H9 (cell line): ENCODE measurements at regions not wholly inside any gene's neighbourhood (a gene's known extent, or its start where the extent isn't known, plus 50 kb on each side); places are given as distances from the start of the nearest gene placed in this dataset.

ENCODE experiments used
- DNase-seq: peaks from one replicate; pipeline ENCODE4 v3.0.0-alpha.2; 2017
- H2AFZ ChIP-seq: one replicate; pipeline ENCODE4 v1.6.1; 2013; ENCODE audit warnings: mild to moderate bottlenecking, low read length, control low read depth, moderate library complexity
- H2AK5ac ChIP-seq: 2 replicates; pipeline ENCODE4 v1.6.1; 2013; ENCODE audit warnings: low read length, control low read depth, mixed read lengths; ENCODE audit not compliant: insufficient read length
- H2BK120ac ChIP-seq: one replicate; pipeline ENCODE4 v1.6.1; 2013; ENCODE audit warnings: low read depth, mild to moderate bottlenecking, low read length, control low read depth, inconsistent platforms; ENCODE audit not compliant: poor library complexity, severe bottlenecking
- H2BK12ac ChIP-seq: 2 replicates; pipeline ENCODE4 v1.6.1; 2013; ENCODE audit warnings: low read length, control low read depth, mixed read lengths, low read depth; ENCODE audit not compliant: insufficient read length
- H2BK15ac ChIP-seq: 2 replicates; pipeline ENCODE4 v1.6.1; 2013; ENCODE audit warnings: low read depth, low read length, control low read depth
- H2BK20ac ChIP-seq: one replicate; pipeline ENCODE4 v1.6.1; 2013; ENCODE audit warnings: low read depth, mild to moderate bottlenecking, low read length, control low read depth, inconsistent platforms; ENCODE audit not compliant: poor library complexity, severe bottlenecking
- H2BK5ac ChIP-seq: 2 replicates; pipeline ENCODE4 v1.6.1; 2013; ENCODE audit warnings: low read length, control low read depth, mixed read lengths; ENCODE audit not compliant: insufficient read length
- H3K14ac ChIP-seq: 2 replicates; pipeline ENCODE4 v1.6.1; 2013; ENCODE audit warnings: low read length, control low read depth; ENCODE audit not compliant: insufficient read depth
- H3K18ac ChIP-seq: 2 replicates; pipeline ENCODE4 v1.6.1; 2013; ENCODE audit warnings: low read depth, mild to moderate bottlenecking, mixed read lengths, low read length, control low read depth; ENCODE audit not compliant: insufficient read length
- H3K23ac ChIP-seq: 2 replicates; pipeline ENCODE4 v1.6.1; 2013; ENCODE audit warnings: low read length, control low read depth, mixed read lengths, low read depth; ENCODE audit not compliant: insufficient read length
- H3K23me2 ChIP-seq: 2 replicates; pipeline ENCODE4 v1.6.1; 2013; ENCODE audit warnings: low read depth, mild to moderate bottlenecking, mixed read lengths, low read length, control low read depth; ENCODE audit not compliant: insufficient read length, poor library complexity, severe bottlenecking
- H3K27ac ChIP-seq: 2 replicates; pipeline ENCODE4 v1.5.1; 2013; ENCODE audit warnings: low read length, control low read depth, mixed read lengths, low read depth; ENCODE audit not compliant: insufficient read length
- H3K27me3 ChIP-seq: 2 replicates; pipeline ENCODE4 v1.6.1; 2013; ENCODE audit warnings: low read length, control low read depth, inconsistent platforms; ENCODE audit not compliant: insufficient read depth
- H3K4ac ChIP-seq: 2 replicates; pipeline ENCODE4 v1.6.1; 2013; ENCODE audit warnings: low read depth, mild to moderate bottlenecking, control low read depth, inconsistent platforms, low read length, moderate library complexity
- H3K4me1 ChIP-seq: 2 replicates; pipeline ENCODE4 v1.6.1; 2013; ENCODE audit warnings: low read length, control low read depth, inconsistent platforms; ENCODE audit not compliant: insufficient read depth
- H3K4me2 ChIP-seq: 2 replicates; pipeline ENCODE4 v1.6.1; 2013; ENCODE audit warnings: low read length, control low read depth, mixed read lengths; ENCODE audit not compliant: insufficient read length, insufficient read depth
- H3K56ac ChIP-seq: 2 replicates; pipeline ENCODE4 v1.6.1; 2013; ENCODE audit warnings: low read depth, mild to moderate bottlenecking, mixed read lengths, low read length, control low read depth; ENCODE audit not compliant: insufficient read length
- H3K79me1 ChIP-seq: 2 replicates; pipeline ENCODE4 v1.6.1; 2013; ENCODE audit warnings: low read depth, mild to moderate bottlenecking, moderate library complexity, low read length, control low read depth, inconsistent platforms; ENCODE audit not compliant: insufficient read depth, poor library complexity, severe bottlenecking
- H3K79me2 ChIP-seq: 2 replicates; pipeline ENCODE4 v1.6.1; 2013; ENCODE audit warnings: low read length, control low read depth, inconsistent platforms; ENCODE audit not compliant: insufficient read depth
- H3K9ac ChIP-seq: 2 replicates; pipeline ENCODE4 v1.6.1; 2013; ENCODE audit warnings: low read length, control low read depth, mixed read lengths; ENCODE audit not compliant: insufficient read length; ENCODE audit errors: extremely low read depth
- H3K9me3 ChIP-seq: one replicate; pipeline ENCODE4 v1.6.1; 2013; ENCODE audit warnings: low read depth, low read length, inconsistent platforms; ENCODE audit not compliant: control insufficient read depth
- H3T11ph ChIP-seq: one replicate; pipeline ENCODE4 v1.6.1; 2013; ENCODE audit warnings: mild to moderate bottlenecking, low read length, control low read depth, inconsistent platforms
- H4K20me1 ChIP-seq: one replicate; pipeline ENCODE4 v1.6.1; 2013; ENCODE audit not compliant: control insufficient read depth, insufficient read length, insufficient read depth
- H4K5ac ChIP-seq: 2 replicates; pipeline ENCODE4 v1.6.1; 2013; ENCODE audit warnings: low read depth, mild to moderate bottlenecking, mixed read lengths, low read length, control low read depth; ENCODE audit not compliant: insufficient read length
- H4K8ac ChIP-seq: replicated peaks from 2 replicates; pipeline ENCODE4 v1.6.1; 2013; ENCODE audit warnings: low read length, control low read depth, mixed read lengths, low read depth; ENCODE audit not compliant: insufficient read length
- H4K91ac ChIP-seq: 2 replicates; pipeline ENCODE4 v1.6.1; 2013; ENCODE audit warnings: low read depth, mild to moderate bottlenecking, moderate library complexity, mixed read lengths, low read length, control low read depth; ENCODE audit not compliant: insufficient read length
- H3K27ac Mint-ChIP-seq, 3 experiments: 2 replicates in 2 of 3; 3 replicates in 1 of 3; pipeline ENCODE4 v1.8.0; 2020 to 2021; ENCODE audit warnings: mixed read lengths in 3 of 3, mild to moderate bottlenecking in 1 of 3, moderate library complexity in 1 of 3
- H3K27me3 Mint-ChIP-seq: 2 replicates; pipeline ENCODE4 v1.8.0; 2021; ENCODE audit warnings: low read depth, mild to moderate bottlenecking, moderate library complexity, mixed read lengths
- H3K36me3 Mint-ChIP-seq, 3 experiments: 2 replicates in 2 of 3; 3 replicates in 1 of 3; pipeline ENCODE4 v1.8.0; 2020 to 2021; ENCODE audit warnings: low read depth in 3 of 3, mixed read lengths in 3 of 3; ENCODE audit not compliant: insufficient read depth in 1 of 3
- H3K4me1 Mint-ChIP-seq, 2 experiments: 2 replicates each; pipeline ENCODE4 v1.8.0; 2020; ENCODE audit warnings: mixed read lengths in 2 of 2
- H3K4me3 Mint-ChIP-seq, 2 experiments: 2 replicates in 1 of 2; 3 replicates in 1 of 2; pipeline ENCODE4 v1.8.0; 2020 to 2021; ENCODE audit warnings: mild to moderate bottlenecking in 2 of 2, mixed read lengths in 2 of 2, moderate library complexity in 1 of 2
- H3K9me3 Mint-ChIP-seq, 2 experiments: 2 replicates in 1 of 2; 3 replicates in 1 of 2; pipeline ENCODE4 v1.8.0; 2020; ENCODE audit warnings: mild to moderate bottlenecking in 2 of 2, mixed read lengths in 2 of 2, moderate library complexity in 1 of 2
- WGBS: extraction: QIAGEN DNeasy Blood & Tissue Kit; methylation state at CpG from one replicate; pipeline ENCODE4 v1.1.7; 2013; ENCODE audit warnings: missing lambda C conversion rate, low lambda C conversion rate, mixed read lengths; ENCODE audit not compliant: insufficient read length; ENCODE audit errors: extremely low coverage; 5-methylcytosine and 5-hydroxymethylcytosine counted together
- TF ChIP-seq, protein P1 (sequence below): fragments of 200-600 bp; sonication (generic); conservative IDR thresholded peaks from 3 replicates; pipeline ENCODE4 v1.8.0; 2021; ENCODE audit warnings: antibody characterized with exemption, mild to moderate bottlenecking

DNA sequence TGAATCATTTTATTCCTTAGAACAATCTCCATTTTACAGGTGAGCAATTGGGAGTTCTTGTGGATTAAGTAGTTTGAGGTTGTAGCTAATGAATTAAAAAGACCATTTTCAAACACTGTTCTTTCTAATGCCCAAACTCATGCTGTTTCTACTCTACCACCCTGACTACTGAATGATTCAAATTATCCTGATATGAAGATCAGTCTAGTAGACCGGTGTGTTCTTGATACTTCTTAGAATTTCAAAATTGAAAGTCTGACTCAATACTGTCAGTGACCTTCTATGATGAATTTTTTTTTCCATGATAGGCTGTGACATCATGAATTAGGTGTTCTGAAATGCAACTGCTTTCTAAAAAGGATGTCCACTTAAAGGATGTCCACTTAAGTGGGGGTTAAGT, 515.5 kb downstream of the DMAC1 start:
- DNase-seq = no peak
- Histone ChIP-seq H2AK5ac (no peak overlapping the region), H3K9me3 (no peaks in the 10 kb centered on the region), H2BK120ac (no peak overlapping the region), H4K91ac (no peak overlapping the region), H3K4ac (no peak overlapping the region), H2AFZ (no peak overlapping the region), H3T11ph (no peak overlapping the region), H3K4me1 (peaks cover 5% of the 10 kb centered on the region; the same call in 1 of the 2 replicates), H4K5ac (no peak overlapping the region), H3K23me2 (no peaks in the 10 kb centered on the region), H2BK15ac (no peak overlapping the region), H2BK12ac (no peak overlapping the region), H3K79me1 (no peaks in the 10 kb centered on the region), H2BK5ac (no peak overlapping the region), H3K14ac (no peak overlapping the region), H3K23ac (no peak overlapping the region), H3K56ac (no peak overlapping the region), H2BK20ac (no peak overlapping the region), H3K27me3 (no peaks in the 10 kb centered on the region), H3K79me2 (no peaks in the 10 kb centered on the region), H3K27ac (no peak overlapping the region), H4K20me1 (no peaks in the 10 kb centered on the region), H3K18ac (no peak overlapping the region), H3K4me2 (no peak overlapping the region), H4K8ac (no peak overlapping the region), H3K9ac (no peak overlapping the region)
- H3K9me3 Mint-ChIP-seq = peaks cover 22 to 23% of the 10 kb centered on the region in 2 experiments
- peaks cover 9 to 32% (median 13%) of the 10 kb centered on the region in 3 experiments for H3K36me3 Mint-ChIP-seq
- peaks cover 52% of the 10 kb centered on the region in 2 experiments for H3K4me1 Mint-ChIP-seq
- no peak overlapping the region for H3K4me3 Mint-ChIP-seq
- no CpG with 5 or more reads among the region's 1 CpG for WGBS
- TF ChIP-seq, protein P1, sequence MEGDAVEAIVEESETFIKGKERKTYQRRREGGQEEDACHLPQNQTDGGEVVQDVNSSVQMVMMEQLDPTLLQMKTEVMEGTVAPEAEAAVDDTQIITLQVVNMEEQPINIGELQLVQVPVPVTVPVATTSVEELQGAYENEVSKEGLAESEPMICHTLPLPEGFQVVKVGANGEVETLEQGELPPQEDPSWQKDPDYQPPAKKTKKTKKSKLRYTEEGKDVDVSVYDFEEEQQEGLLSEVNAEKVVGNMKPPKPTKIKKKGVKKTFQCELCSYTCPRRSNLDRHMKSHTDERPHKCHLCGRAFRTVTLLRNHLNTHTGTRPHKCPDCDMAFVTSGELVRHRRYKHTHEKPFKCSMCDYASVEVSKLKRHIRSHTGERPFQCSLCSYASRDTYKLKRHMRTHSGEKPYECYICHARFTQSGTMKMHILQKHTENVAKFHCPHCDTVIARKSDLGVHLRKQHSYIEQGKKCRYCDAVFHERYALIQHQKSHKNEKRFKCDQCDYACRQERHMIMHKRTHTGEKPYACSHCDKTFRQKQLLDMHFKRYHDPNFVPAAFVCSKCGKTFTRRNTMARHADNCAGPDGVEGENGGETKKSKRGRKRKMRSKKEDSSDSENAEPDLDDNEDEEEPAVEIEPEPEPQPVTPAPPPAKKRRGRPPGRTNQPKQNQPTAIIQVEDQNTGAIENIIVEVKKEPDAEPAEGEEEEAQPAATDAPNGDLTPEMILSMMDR = no peak
- peak overlapping the region in 1 of 3 experiments; percentile 49; a peak in 1 of 7 replicates for H3K27ac Mint-ChIP-seq
- peaks cover 4% of the 10 kb centered on the region for H3K27me3 Mint-ChIP-seq
